H1 (cell line): ENCODE measurements at regions not wholly inside any gene's neighbourhood (a gene's known extent, or its start where the extent isn't known, plus 50 kb on each side); places are given as distances from the start of the nearest gene placed in this dataset.

Experiments
- CTCF ChIA-PET: fragments of 300-600 bp; sonication (Branson Sonifier 250); formaldehyde crosslinking; loops from one replicate; lab custom pipeline; 2021; ENCODE audit not compliant: partially characterized antibody; lab: Charles Lee
- POLR2A ChIA-PET: fragments of 300-600 bp; sonication (Branson Sonifier 250); formaldehyde crosslinking; loops from one replicate; lab custom pipeline; 2021; ENCODE audit warnings: inconsistent platforms; ENCODE audit not compliant: partially characterized antibody; lab: Charles Lee
- DNase-seq, 2 experiments: peaks; one replicate each; pipeline versions ENCODE4 v3.0.0 to v3.0.0-alpha.2; 2010 to 2022; ENCODE audit warnings: low spot score in 2 of 2, low read depth in 1 of 2, mixed read lengths in 1 of 2
- FAIRE-seq: peaks from 2 replicates; lab custom pipeline; 2011; peaks lifted over from hg19 to GRCh38; lab: Jason Lieb, UNC
- H2AFZ ChIP-seq: 2 replicates; pipeline ENCODE4 v1.8.1; 2012; ENCODE audit warnings: low read length, inconsistent platforms
- H2AK5ac ChIP-seq: 2 replicates; pipeline ENCODE4 v1.6.1; 2013; ENCODE audit warnings: low read depth, low read length
- H2BK120ac ChIP-seq: replicated peaks from 2 replicates; pipeline ENCODE3; 2013; ENCODE audit warnings: low read depth, low read length, inconsistent platforms
- H2BK12ac ChIP-seq: 2 replicates; pipeline ENCODE4 v1.6.1; 2013; ENCODE audit warnings: low read depth, low read length
- H2BK15ac ChIP-seq: 2 replicates; pipeline ENCODE4 v1.6.1; 2013; ENCODE audit warnings: low read length
- H2BK20ac ChIP-seq: 2 replicates; pipeline ENCODE4 v1.6.1; 2013; ENCODE audit warnings: low read length
- H2BK5ac ChIP-seq: 2 replicates; pipeline ENCODE4 v1.6.1; 2013; ENCODE audit warnings: low read depth, low read length
- H3K14ac ChIP-seq: 2 replicates; pipeline ENCODE4 v1.6.1; 2013; ENCODE audit warnings: inconsistent platforms; ENCODE audit not compliant: insufficient read length
- H3K18ac ChIP-seq: 2 replicates; pipeline ENCODE4 v1.6.1; 2013; ENCODE audit warnings: low read length; ENCODE audit errors: extremely low read depth
- H3K23ac ChIP-seq: 2 replicates; pipeline ENCODE4 v1.6.1; 2013; ENCODE audit warnings: inconsistent platforms; ENCODE audit not compliant: insufficient read length
- H3K23me2 ChIP-seq: 2 replicates; pipeline ENCODE4 v1.6.1; 2013; ENCODE audit warnings: low read depth, low read length
- H3K27ac ChIP-seq: 2 replicates; pipeline ENCODE4 v1.6.1; 2011; ENCODE audit warnings: low read depth, low read length, inconsistent platforms
- H3K27me3 ChIP-seq, 4 experiments: replicated peaks in 1 of 4; 1 replicate in 1 of 4; 2 replicates in 3 of 4; pipeline versions ENCODE4 v1.6.1 to v1.8.1; 2011 to 2013; ENCODE audit warnings: low read length in 3 of 4, mild to moderate bottlenecking in 3 of 4, inconsistent platforms in 2 of 4, mixed read lengths in 2 of 4, moderate library complexity in 1 of 4; ENCODE audit not compliant: control insufficient read depth in 3 of 4, insufficient read depth in 3 of 4; ENCODE audit errors: extremely low read depth in 1 of 4
- H3K36me3 ChIP-seq, 4 experiments: 2 replicates each; pipeline versions ENCODE4 v1.6.1 to v1.8.1; 2011 to 2013; ENCODE audit warnings: mild to moderate bottlenecking in 4 of 4, low read length in 3 of 4, moderate library complexity in 2 of 4, control low read depth in 1 of 4, inconsistent platforms in 1 of 4; ENCODE audit not compliant: insufficient read depth in 4 of 4, control insufficient read depth in 2 of 4
- H3K4ac ChIP-seq: replicated peaks from 2 replicates; pipeline ENCODE3; 2013; ENCODE audit warnings: low read length, low read depth, mixed read lengths, inconsistent platforms; ENCODE audit not compliant: insufficient read length
- H3K4me1 ChIP-seq, 4 experiments: replicated peaks in 1 of 4; 1 replicate in 1 of 4; 2 replicates in 3 of 4; pipeline versions ENCODE4 v1.6.1 to v1.8.1; 2011 to 2013; ENCODE audit warnings: low read length in 3 of 4, inconsistent platforms in 2 of 4, mixed read lengths in 1 of 4; ENCODE audit not compliant: insufficient read depth in 4 of 4, control insufficient read depth in 3 of 4
- H3K4me2 ChIP-seq, 2 experiments: 2 replicates each; pipeline versions ENCODE4 v1.6.1 to v1.8.1; 2011 to 2013; ENCODE audit warnings: low read depth in 2 of 2, low read length in 2 of 2, control low read depth in 1 of 2, inconsistent platforms in 1 of 2, mild to moderate bottlenecking in 1 of 2; ENCODE audit not compliant: insufficient read depth in 1 of 2
- H3K4me3 ChIP-seq, 4 experiments: fragments of 200-600, 300-600 bp in 1 of 4; sonication (generic), shearing (Covaris generic), sonication (Bioruptor Twin) in 1 of 4; 2 replicates each; pipeline versions ENCODE4 v1.5.1 to v1.8.1; 2011 to 2016; ENCODE audit warnings: low read length in 4 of 4, low read depth in 3 of 4, control low read depth in 2 of 4, inconsistent platforms in 2 of 4, mild to moderate bottlenecking in 2 of 4, mixed read lengths in 1 of 4, moderate library complexity in 1 of 4; ENCODE audit not compliant: insufficient read depth in 2 of 4; ENCODE audit errors: extremely low read depth in 1 of 4
- H3K56ac ChIP-seq: replicated peaks from 2 replicates; pipeline ENCODE3; 2013; ENCODE audit warnings: low read depth, mild to moderate bottlenecking, mixed read lengths, low read length, inconsistent platforms; ENCODE audit not compliant: insufficient read length
- H3K79me1 ChIP-seq: 2 replicates; pipeline ENCODE4 v1.6.1; 2013; ENCODE audit warnings: low read depth, low read length, control low read depth
- H3K79me2 ChIP-seq, 2 experiments: 2 replicates each; pipeline versions ENCODE4 v1.6.1 to v1.8.1; 2012 to 2013; ENCODE audit warnings: low read length in 2 of 2, mild to moderate bottlenecking in 2 of 2, inconsistent platforms in 1 of 2; ENCODE audit not compliant: insufficient read depth in 2 of 2, control insufficient read depth in 1 of 2
- H3K9ac ChIP-seq, 4 experiments: replicated peaks in 1 of 4; 1 replicate in 1 of 4; 2 replicates in 3 of 4; pipeline versions ENCODE4 v1.6.1 to v1.8.1; 2011 to 2013; ENCODE audit warnings: low read depth in 3 of 4, low read length in 3 of 4, control low read depth in 2 of 4, mild to moderate bottlenecking in 2 of 4, moderate library complexity in 2 of 4, inconsistent platforms in 1 of 4; ENCODE audit errors: extremely low read depth in 1 of 4
- H3K9me3 ChIP-seq, 2 experiments: 2 replicates each; pipeline versions ENCODE4 v1.6.1 to v1.8.1; 2012 to 2013; ENCODE audit warnings: mild to moderate bottlenecking in 2 of 2, moderate library complexity in 2 of 2, control low read depth in 1 of 2, inconsistent platforms in 1 of 2, low read depth in 1 of 2, low read length in 1 of 2, mixed read lengths in 1 of 2; ENCODE audit not compliant: insufficient read depth in 2 of 2
- H4K20me1 ChIP-seq, 2 experiments: replicated peaks in 1 of 2; 2 replicates each; pipeline versions ENCODE3 to v1.8.1; 2011 to 2013; ENCODE audit warnings: inconsistent platforms in 2 of 2, low read length in 2 of 2, mild to moderate bottlenecking in 1 of 2; ENCODE audit not compliant: insufficient read depth in 2 of 2, control insufficient read depth in 1 of 2
- H4K5ac ChIP-seq: 2 replicates; pipeline ENCODE4 v1.6.1; 2013; ENCODE audit warnings: low read length, low read depth, mixed read lengths, inconsistent platforms; ENCODE audit not compliant: insufficient read length
- H4K8ac ChIP-seq: 2 replicates; pipeline ENCODE4 v1.8.0; 2013; ENCODE audit warnings: mild to moderate bottlenecking, moderate library complexity, low read length, inconsistent platforms; ENCODE audit not compliant: insufficient read depth; ENCODE audit errors: extremely low read depth
- H4K91ac ChIP-seq: replicated peaks from 2 replicates; pipeline ENCODE3; 2013; ENCODE audit warnings: low read length, mixed read lengths, inconsistent platforms; ENCODE audit not compliant: insufficient read length
- ATF2 ChIP-seq: IDR thresholded peaks from 2 replicates; pipeline ENCODE4 v1.6.1; 2012; ENCODE audit warnings: low read length, inconsistent platforms
- CEBPB ChIP-seq: IDR thresholded peaks from 2 replicates; pipeline ENCODE4 v1.6.1; 2012; ENCODE audit warnings: low read depth, low read length
- CREB1 ChIP-seq: IDR thresholded peaks from 2 replicates; pipeline ENCODE4 v1.6.1; 2012; ENCODE audit warnings: inconsistent platforms
- CTBP2 ChIP-seq: IDR thresholded peaks from 2 replicates; pipeline ENCODE4 v1.7.0; 2011; ENCODE audit warnings: borderline replicate concordance, mild to moderate bottlenecking, moderate library complexity, mixed read lengths, low read length; ENCODE audit not compliant: insufficient read depth, insufficient read length
- EGR1 ChIP-seq: IDR thresholded peaks from 2 replicates; pipeline ENCODE4 v1.6.1; 2011; ENCODE audit warnings: low read depth, low read length, borderline replicate concordance
- EP300 ChIP-seq, 2 experiments: IDR thresholded peaks; 1 replicate in 1 of 2; 2 replicates in 1 of 2; pipeline ENCODE4 v1.6.1; 2011 to 2012; ENCODE audit warnings: low read depth in 2 of 2, low read length in 2 of 2, mild to moderate bottlenecking in 2 of 2, borderline replicate concordance in 1 of 2, inconsistent platforms in 1 of 2, moderate library complexity in 1 of 2
- HDAC6 ChIP-seq: IDR thresholded peaks from one replicate; pipeline ENCODE4 v1.7.1; 2012; ENCODE audit warnings: low read depth, mild to moderate bottlenecking, inconsistent platforms, low read length, moderate library complexity
- SP1 ChIP-seq: IDR thresholded peaks from 2 replicates; pipeline ENCODE4 v1.6.1; 2011; ENCODE audit warnings: low read depth, low read length
- TBP ChIP-seq: IDR thresholded peaks from 2 replicates; pipeline ENCODE4 v1.6.1; 2011; ENCODE audit warnings: low read depth, low read length, improper control_type of control experiment
- USF2 ChIP-seq: IDR thresholded peaks from 2 replicates; pipeline ENCODE4 v1.6.1; 2011; ENCODE audit warnings: low read length, improper control_type of control experiment
- ZNF274 ChIP-seq: IDR thresholded peaks from 2 replicates; pipeline ENCODE4 v1.7.0; 2012; ENCODE audit warnings: low read length, borderline replicate concordance; ENCODE audit errors: extremely low read depth
- WGBS, 2 experiments: shearing (Covaris generic) in 1 of 2; methylation state at CpG; one replicate each; pipeline versions ENCODE4 v1.1.6 to v1.1.7; 2013 to 2015; ENCODE audit warnings: low lambda C conversion rate in 2 of 2, mixed read lengths in 2 of 2, inconsistent platforms in 1 of 2, low coverage in 1 of 2, missing lambda C conversion rate in 1 of 2; ENCODE audit not compliant: insufficient replicate concordance in 2 of 2, insufficient coverage in 1 of 2, insufficient read length in 1 of 2; ENCODE audit errors: extremely low coverage in 1 of 2, missing lambda C conversion rate in 1 of 2; 5-methylcytosine and 5-hydroxymethylcytosine counted together
- TF ChIP-seq, protein P1 (sequence below): IDR thresholded peaks from 2 replicates; pipeline ENCODE4 v1.6.1; 2012; ENCODE audit warnings: inconsistent platforms

DNA sequence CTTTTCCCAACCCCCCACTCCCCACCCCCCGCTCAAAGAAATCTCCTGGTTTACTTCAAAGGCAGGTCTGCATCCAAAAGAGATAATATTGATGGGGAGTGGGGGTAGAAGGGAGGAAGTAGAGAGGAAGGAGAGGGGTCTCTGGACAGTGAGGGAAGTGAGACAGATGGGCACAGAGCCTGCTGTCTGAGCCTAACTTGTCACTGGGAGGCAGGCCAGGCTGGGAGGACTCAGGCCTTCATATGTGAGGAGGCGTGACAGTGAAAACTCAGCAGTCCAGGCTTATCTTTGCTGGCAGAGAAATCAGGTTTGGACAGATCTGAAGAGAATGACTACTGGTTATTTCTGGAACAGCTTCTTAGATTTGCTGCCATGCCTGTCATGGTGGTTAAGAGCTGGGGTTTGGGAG lies 192.3 kb downstream of the NUAK1 start:
- Histone ChIP-seq H3K27ac (no peak overlapping the region), H3K23ac (no peak overlapping the region), H3K79me2 (no peaks in the 10 kb centered on the region), H2BK12ac (no peak overlapping the region), H2BK15ac (no peak overlapping the region), H2BK120ac (no peak overlapping the region), H3K4me1 (no peaks in the 10 kb centered on the region), H3K36me3 (no peaks in the 10 kb centered on the region), H4K20me1 (no peaks in the 10 kb centered on the region), H2AFZ (no peak overlapping the region), H2BK20ac (no peak overlapping the region), H2BK5ac (no peak overlapping the region), H3K23me2 (no peaks in the 10 kb centered on the region; the same call in 1 of the 2 replicates), H4K8ac (no peak overlapping the region), H3K4me2 (no peak overlapping the region), H3K9me3 (no peaks in the 10 kb centered on the region), H3K79me1 (no peaks in the 10 kb centered on the region), H2AK5ac (no peak overlapping the region), H3K4ac (no peak overlapping the region), H4K5ac (no peak overlapping the region), H3K9ac (no peak overlapping the region), H3K4me3 (no peak overlapping the region), H4K91ac (no peak overlapping the region), H3K56ac (no peak overlapping the region), H3K27me3 (no peaks in the 10 kb centered on the region; a peak in 1 of 7 replicates), H3K18ac (no peak overlapping the region), H3K14ac (no peak overlapping the region)
- FAIRE-seq (no peak), DNase-seq (no peak)
- 91% methylated on average over 2 of the region's 2 CpGs; no CpG with 5 or more reads in 1 of the 2 experiments for WGBS, 2 experiments
- CTCF ChIA-PET: no interaction called here
- POLR2A ChIA-PET: no interaction called here
- no peak for TF ChIP-seq ZNF274
- no peak for TF ChIP-seq EGR1
- no peak for TF ChIP-seq TBP
- TF ChIP-seq SP1: no peak
- no peak for TF ChIP-seq CREB1
- no peak for TF ChIP-seq CEBPB
- no peak for TF ChIP-seq ATF2
- no peak for TF ChIP-seq EP300 (IDR thresholded peaks at IDR 0.05; ENCODE audit: borderline replicate concordance in 1 of 2, low read depth in 2 of 2, low read length in 2 of 2)
- TF ChIP-seq CTBP2: no peak
- no peak for TF ChIP-seq HDAC6
- TF ChIP-seq, protein P1, sequence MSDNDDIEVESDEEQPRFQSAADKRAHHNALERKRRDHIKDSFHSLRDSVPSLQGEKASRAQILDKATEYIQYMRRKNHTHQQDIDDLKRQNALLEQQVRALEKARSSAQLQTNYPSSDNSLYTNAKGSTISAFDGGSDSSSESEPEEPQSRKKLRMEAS: no peak
- TF ChIP-seq USF2: no peak
